ENCODE measurements at regions not wholly inside any gene's neighbourhood (a gene's known extent, or its start where the extent isn't known, plus 50 kb on each side); places are given as distances from the start of the nearest gene placed in this dataset.
A peak's percentile ranks its signal among the peaks of the same experiment; 100 is the strongest.
"Not testable (repeated sequence)": the region's sequence is repeated elsewhere in the genome, so short reads cannot be mapped to it uniquely, and the experiment has no call there.

DNA sequence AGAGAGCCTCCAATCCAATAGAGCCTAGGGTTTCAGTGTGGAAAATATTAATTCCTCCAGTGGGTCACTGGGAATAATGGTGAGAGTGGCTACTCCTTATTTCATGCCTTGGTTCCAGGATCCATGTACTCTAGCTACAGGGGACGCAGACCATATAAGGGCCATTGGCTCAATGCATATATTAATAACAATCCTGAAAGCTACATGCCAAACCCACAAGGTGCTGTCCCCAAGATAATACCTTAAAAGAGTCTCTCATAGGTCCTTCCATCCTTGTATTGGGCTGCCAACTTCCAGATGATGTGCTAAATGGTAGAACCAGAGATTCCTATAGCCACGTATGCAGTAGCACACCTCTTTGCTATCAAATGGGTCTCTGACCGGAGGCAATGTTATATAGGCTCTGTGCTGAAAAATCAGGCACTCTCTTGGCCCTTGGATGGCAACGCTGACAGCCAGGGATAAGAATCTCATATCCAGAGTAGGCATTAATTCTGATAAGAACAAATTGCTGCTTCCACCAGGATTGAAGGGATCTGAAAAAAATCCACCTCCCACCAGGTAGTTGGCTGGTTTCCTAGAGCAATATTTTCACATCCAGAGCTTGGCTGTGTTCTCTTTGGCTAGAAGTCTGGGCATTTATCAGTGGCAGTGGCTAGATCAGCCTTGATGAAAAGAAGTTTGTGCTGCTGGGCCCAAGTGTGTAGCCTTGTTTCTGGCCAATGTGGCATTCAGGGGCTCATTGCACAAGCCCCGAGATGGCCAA lies 218.1 kb upstream of the MGAT5 start:
- Mint-ChIP-seq H3K9me3 (no peaks in the 10 kb centered on the region), H3K4me3 (no peak overlapping the region), H3K27ac (no peak overlapping the region), H3K36me3 (no peaks in the 10 kb centered on the region), H3K4me1 (no peaks in the 10 kb centered on the region)
- no peak for DNase-seq (ENCODE audit: low spot score in 2 of 2)
- ATAC-seq = no peak

DNA sequence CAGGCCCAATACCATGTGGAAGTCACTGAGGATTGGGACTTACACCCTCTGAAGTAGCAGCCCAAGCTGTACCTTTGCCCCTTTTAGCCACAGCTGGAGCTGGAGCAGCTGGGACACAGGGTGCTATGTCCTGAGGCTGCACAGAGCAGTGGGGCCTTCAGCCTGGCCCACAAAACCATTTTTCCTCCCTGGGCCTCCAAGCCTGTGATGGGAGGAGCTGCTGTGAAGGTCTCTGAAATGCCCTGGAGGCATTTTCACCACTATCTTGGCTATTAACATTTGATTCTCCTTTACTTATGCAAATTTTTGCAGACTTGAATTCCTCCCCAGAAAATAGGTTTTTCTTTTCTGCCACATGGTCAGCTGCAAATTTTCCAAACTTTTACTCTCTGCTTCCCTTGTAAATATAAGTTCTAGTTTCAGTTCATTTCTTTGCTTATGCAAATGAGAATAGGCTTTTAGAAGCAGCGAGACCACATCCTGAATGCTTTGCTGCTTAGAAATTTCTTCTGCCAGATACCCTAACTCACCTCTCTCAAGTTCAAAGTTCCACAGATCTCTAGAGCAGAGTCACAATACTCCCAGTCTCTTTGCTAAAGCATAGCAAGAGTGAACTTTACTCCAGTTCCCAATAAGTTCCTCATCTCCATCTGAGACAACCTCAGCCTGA lies 213.8 kb upstream of the MGAT5 start:
- no peaks in the 10 kb centered on the region for H3K4me1 Mint-ChIP-seq
- H3K9me3 Mint-ChIP-seq = no peaks in the 10 kb centered on the region
- H3K4me3 Mint-ChIP-seq = no peak overlapping the region
- ATAC-seq = no peak
- no peak overlapping the region for H3K27ac Mint-ChIP-seq
- no peaks in the 10 kb centered on the region for H3K36me3 Mint-ChIP-seq
- DNase-seq (ENCODE audit: low spot score in 2 of 2) = no peak

DNA sequence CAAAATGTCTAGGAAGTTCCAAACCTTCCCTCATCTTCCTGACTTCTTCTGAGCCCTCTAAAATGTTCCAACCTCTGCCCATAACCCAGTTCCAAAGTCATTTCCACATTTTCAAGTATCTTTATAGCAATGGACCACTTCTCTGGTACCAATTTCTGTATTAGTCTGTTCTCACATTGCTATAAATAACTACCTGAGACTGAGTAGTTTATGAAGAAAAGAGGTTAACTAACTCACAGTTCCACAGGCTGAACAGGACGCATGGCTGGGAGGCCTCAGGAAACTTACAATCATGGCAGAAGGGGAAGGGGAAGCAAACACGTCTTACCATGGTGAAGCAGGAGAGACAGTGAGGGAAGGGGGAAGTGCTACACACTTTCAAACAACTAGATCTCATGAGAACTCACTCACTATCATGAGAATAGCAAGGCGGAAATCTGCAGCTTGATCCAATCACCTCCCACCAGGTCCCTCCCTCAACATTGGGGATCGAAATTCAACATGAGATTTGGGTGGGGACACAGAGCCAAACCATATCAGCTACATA lies 213.2 kb upstream of the MGAT5 start:
- not testable (repeated sequence) for H3K4me1 Mint-ChIP-seq; DNase-seq (ENCODE audit: low spot score in 2 of 2); ATAC-seq; H3K27ac Mint-ChIP-seq; H3K36me3 Mint-ChIP-seq; H3K4me3 Mint-ChIP-seq; H3K9me3 Mint-ChIP-seq

DNA sequence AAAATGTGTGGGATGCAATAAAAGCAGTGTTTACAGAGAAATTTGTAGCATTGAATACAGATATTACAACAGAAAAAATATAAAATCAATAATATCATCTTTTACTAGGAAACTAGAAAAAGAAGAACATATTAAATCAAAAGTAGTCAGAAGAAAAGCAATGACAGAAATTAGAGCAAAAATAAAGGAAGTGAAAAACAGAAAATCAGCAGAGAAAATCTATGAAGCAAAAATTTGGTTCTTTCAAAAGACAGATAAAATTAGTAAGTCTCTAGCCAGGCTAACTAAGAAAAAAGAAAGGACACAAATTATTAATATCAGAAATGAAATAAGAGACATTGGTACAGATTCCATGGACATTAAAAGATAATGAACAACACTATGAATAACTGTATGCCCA lies 212.0 kb upstream of the MGAT5 start:
- Mint-ChIP-seq H3K4me3 (no peak overlapping the region), H3K4me1 (no peaks in the 10 kb centered on the region)

DNA sequence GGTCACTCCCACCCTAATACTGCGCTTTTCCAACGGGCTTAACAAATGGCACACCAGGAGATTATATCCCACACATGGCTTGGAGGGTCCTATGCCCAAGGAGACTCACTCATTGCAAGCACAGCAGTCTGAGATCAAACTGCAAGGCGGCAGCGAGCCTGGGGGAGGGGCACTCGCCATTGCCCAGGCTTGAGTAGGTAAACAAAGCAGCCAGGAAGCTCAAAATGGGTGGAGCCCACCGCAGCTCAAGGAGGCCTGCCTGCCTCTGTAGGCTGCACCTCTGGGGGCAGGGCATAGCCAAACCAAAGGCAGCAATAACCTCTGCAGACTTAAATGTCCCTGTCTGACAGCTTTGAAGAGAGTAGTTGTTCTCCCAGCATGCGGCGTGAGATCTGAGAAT lies 210.8 kb upstream of the MGAT5 start:
- H3K9me3 Mint-ChIP-seq; H3K4me3 Mint-ChIP-seq; H3K36me3 Mint-ChIP-seq; ATAC-seq; H3K4me1 Mint-ChIP-seq; H3K27ac Mint-ChIP-seq; DNase-seq (ENCODE audit: low spot score in 2 of 2): not testable (repeated sequence)

More for the DNA sequence above, 212.0 kb upstream of the MGAT5 start:
- H3K9me3 Mint-ChIP-seq = no peaks in the 10 kb centered on the region
- no peak for ATAC-seq
- H3K27ac Mint-ChIP-seq = no peak overlapping the region
- H3K36me3 Mint-ChIP-seq = no peaks in the 10 kb centered on the region
- no peak for DNase-seq (ENCODE audit: low spot score in 2 of 2)

DNA sequence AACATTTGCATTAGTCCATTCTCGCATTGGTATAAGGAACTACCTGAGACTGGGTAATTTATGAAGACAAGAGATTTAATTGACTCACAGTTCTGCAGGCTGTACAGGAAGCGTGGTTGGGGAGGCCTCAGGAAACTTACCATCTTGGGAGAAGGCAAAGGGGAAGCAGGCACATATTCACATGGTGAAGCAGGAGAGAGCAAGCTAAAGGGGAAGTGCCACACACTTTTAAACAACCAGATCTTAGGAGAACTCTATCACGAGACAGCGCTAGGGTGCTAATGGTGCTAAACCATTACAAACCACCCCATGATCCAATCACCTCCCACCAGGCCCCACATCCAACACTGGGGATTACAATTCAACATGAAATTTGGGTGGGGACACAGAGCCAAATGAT lies 201.7 kb upstream of the MGAT5 start:
- H3K4me3 Mint-ChIP-seq = no peak overlapping the region
- no peak for DNase-seq (ENCODE audit: low spot score in 2 of 2)
- no peak for ATAC-seq
- H3K9me3 Mint-ChIP-seq = no peaks in the 10 kb centered on the region
- no peak overlapping the region for H3K27ac Mint-ChIP-seq
- H3K36me3 Mint-ChIP-seq = no peaks in the 10 kb centered on the region
- no peaks in the 10 kb centered on the region for H3K4me1 Mint-ChIP-seq

DNA sequence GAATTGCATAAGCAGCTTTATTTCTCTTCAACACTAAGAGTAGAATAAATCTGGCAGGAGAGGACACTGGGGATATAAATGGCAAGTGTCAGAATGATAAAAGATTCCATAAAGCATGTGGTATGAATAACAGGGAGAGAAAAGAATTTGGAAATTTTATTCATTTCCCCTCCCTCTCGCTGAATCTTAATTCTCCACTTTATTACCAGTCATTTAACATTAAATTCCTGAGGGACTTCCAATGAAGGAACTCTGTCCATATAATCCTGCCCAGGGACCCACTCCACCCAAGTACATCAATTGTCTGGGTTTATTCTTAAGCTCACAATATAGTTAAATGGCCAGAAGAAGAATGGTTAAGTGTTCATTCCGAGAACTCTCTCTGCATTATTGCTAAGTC lies 197.7 kb upstream of the MGAT5 start:
- no peak overlapping the region for H3K4me3 Mint-ChIP-seq
- H3K36me3 Mint-ChIP-seq = no peaks in the 10 kb centered on the region
- no peak overlapping the region for H3K27ac Mint-ChIP-seq
- ATAC-seq (no peak), DNase-seq (ENCODE audit: low spot score in 2 of 2) (no peak)
- peaks cover 5% of the 10 kb centered on the region for H3K4me1 Mint-ChIP-seq
- peaks cover 3% of the 10 kb centered on the region for H3K9me3 Mint-ChIP-seq

DNA sequence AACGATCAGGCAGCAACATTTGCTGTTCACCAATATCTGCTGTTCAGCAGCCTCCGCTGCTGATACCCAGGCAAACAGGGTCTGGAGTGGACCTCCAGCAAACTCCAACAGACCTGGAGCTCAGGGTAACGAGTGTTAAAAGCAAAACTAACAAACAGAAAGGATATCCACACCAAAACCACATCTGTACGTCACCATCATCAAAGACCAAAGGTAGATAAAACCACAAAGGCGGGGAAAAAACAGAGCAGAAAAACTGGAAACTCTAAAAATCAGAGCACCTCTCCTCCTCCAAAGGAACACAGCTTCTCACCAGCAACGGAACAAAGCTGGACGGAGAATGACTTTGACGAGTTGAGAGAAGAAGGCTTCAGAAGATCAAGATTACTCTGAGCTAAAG lies 192.8 kb upstream of the MGAT5 start:
- not testable (repeated sequence) for H3K4me1 Mint-ChIP-seq; DNase-seq (ENCODE audit: low spot score in 2 of 2); H3K27ac Mint-ChIP-seq; H3K36me3 Mint-ChIP-seq; ATAC-seq; H3K9me3 Mint-ChIP-seq
- H3K4me3 Mint-ChIP-seq = peak overlapping the region; percentile 15

DNA sequence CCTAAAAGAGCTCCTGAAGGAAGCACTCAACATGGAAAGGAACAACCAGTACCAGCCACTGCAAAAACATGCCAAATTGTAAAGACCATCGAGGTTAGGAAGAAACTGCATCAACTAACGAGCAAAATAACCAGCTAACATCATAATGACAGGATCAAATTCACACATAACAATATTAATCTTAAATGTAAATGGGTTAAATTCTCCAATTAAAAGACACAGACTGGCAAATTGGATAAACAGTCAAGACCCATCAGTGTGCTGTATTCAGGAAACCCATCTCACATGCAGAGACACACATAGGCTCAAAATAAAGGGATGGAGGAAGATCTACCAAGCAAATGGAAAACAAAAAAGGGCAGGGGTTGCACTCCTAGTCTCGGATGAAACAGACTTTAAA lies 191.6 kb upstream of the MGAT5 start:
- ATAC-seq, H3K4me3 Mint-ChIP-seq: not testable (repeated sequence)

DNA sequence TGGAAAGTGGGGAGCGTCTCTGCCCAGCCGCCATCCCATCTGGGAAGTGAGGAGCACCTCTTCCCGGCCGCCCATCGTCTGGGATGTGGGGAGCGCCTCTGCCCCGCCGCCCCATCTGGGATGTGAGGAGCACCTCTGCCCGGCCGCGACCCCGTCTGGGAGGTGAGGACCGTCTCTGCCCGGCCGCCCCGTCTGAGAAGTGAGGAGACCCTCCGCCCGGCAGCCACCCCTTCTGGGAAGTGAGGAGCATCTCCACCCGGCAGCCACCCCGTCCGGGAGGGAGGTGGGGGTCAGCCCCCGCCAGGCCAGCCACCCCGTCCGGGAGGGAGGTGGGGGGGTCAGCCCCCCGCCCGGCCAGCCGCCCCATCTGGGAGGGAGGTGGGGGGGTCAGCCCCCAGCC lies 190.0 kb upstream of the MGAT5 start:
- H3K4me1 Mint-ChIP-seq; H3K9me3 Mint-ChIP-seq; H3K27ac Mint-ChIP-seq; ATAC-seq; H3K4me3 Mint-ChIP-seq; DNase-seq (ENCODE audit: low spot score in 2 of 2); H3K36me3 Mint-ChIP-seq: not testable (repeated sequence)

More for the DNA sequence above, 191.6 kb upstream of the MGAT5 start:
- not testable (repeated sequence) for H3K9me3 Mint-ChIP-seq; H3K4me1 Mint-ChIP-seq; H3K36me3 Mint-ChIP-seq; DNase-seq (ENCODE audit: low spot score in 2 of 2); H3K27ac Mint-ChIP-seq

DNA sequence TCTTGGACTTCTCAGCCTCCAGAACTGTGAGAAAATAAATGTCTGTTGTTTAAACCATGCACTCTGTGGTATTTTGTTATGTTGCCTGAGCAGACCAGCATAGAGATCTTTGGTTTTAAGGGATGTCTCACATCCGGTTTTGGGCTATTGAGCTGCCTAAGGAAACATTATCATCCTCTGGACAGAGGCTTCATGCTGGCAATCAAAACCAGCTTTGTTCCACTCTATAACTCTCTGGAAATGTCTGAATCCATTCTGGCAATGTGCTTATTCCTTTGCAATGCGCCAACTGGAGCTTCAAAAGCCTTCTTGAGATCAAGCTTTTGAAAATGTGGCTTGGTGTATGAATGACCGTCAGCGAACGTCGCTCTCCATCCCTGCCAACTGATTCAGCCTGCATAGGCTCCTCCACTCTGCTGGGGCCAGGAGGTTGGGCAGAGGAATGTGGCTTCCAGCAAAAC lies 183.6 kb upstream of the MGAT5 start:
- Mint-ChIP-seq H3K9me3 (no peaks in the 10 kb centered on the region), H3K36me3 (no peaks in the 10 kb centered on the region), H3K27ac (no peak overlapping the region), H3K4me1 (no peaks in the 10 kb centered on the region), H3K4me3 (no peak overlapping the region)
- DNase-seq (ENCODE audit: low spot score in 2 of 2) (no peak), ATAC-seq (no peak)

DNA sequence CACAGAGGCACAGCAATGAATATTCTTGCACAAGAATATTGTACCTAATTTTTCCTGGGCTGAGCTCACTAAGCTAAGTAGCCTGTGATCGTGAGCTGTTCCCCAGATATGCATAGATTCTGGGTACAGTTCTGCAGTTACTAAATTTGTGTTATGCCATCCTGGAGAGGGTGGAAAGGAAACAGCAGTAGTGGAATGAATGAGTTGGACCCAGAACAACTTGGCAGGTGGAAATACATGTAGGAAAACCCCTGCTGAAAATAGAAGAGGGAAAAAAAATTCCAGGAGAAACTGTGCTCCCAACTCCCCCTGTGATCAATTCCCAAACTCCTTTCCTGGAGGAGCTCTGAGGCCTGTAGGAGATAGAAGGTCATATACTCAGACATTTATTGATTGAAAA lies 181.5 kb upstream of the MGAT5 start:
- ATAC-seq = no peak
- Mint-ChIP-seq H3K36me3 (no peaks in the 10 kb centered on the region), H3K4me1 (no peaks in the 10 kb centered on the region), H3K27ac (no peak overlapping the region), H3K9me3 (no peaks in the 10 kb centered on the region), H3K4me3 (no peak overlapping the region)
- DNase-seq (ENCODE audit: low spot score in 2 of 2) = no peak

DNA sequence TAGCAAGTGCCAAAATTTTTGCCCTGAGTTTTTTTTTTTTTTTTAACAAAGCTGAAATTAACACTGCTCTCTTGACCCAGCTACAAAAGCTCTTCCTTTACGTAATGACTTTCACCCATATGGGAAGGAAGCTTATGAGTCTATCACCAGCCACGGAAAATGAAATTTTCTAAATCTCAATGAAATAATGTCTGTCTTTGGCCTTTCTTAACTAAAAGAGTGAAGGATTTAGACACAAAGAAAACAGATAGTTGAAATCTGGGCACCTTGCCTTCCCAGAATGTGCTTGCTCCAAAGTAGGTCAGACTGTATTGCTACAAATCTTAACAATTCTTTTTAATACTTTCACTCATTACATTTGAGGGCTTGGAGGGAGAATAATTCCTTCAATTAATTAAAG lies 180.8 kb upstream of the MGAT5 start:
- Mint-ChIP-seq H3K36me3 (no peaks in the 10 kb centered on the region), H3K4me3 (no peak overlapping the region), H3K27ac (no peak overlapping the region), H3K4me1 (no peaks in the 10 kb centered on the region), H3K9me3 (no peaks in the 10 kb centered on the region)
- DNase-seq (ENCODE audit: low spot score in 2 of 2) = no peak
- ATAC-seq = no peak

DNA sequence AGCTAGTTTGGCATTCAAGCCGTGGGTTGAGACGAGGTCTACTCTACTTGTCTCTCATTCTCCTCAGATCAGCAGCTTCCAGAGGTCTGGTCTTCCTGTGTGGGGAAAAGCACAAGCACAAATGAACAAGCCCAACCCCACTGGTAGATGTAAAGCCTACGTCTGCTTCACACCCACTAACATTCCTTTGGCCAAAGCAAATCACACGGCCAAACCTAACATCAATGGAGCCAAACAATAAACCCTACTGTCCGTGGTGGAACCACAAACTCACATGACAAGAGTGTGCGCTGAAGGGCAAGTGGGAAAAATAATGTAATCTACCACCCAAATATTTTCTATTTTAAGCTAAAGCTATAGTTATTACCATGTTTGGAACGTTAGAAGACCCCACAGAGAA lies 179.3 kb upstream of the MGAT5 start:
- no peaks in the 10 kb centered on the region for H3K36me3 Mint-ChIP-seq
- no peak overlapping the region for H3K4me3 Mint-ChIP-seq
- no peaks in the 10 kb centered on the region for H3K4me1 Mint-ChIP-seq
- no peak overlapping the region for H3K27ac Mint-ChIP-seq
- ATAC-seq = no peak
- H3K9me3 Mint-ChIP-seq = no peaks in the 10 kb centered on the region
- DNase-seq (ENCODE audit: low spot score in 2 of 2) = no peak

DNA sequence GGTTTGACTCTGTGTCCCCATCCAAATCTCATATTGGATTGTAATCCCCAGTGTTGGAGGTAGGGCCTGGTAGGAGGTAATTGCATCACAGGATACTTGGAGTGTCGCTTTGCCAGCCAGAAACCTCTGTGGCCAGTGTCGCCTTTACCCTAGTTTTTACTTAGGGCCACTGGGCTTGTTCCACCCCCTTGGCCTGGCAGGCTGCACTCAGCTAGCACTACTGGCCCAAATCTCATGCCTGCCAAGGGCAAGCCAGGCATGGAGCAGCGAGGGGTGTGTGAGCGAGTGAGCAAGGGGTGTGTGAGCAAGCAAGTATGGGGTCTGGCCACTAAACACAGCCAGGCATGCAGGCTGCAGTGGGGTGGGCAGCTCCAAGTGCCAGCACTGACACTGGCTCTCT lies 178.7 kb upstream of the MGAT5 start:
- ATAC-seq (no peak), DNase-seq (ENCODE audit: low spot score in 2 of 2) (no peak)
- Mint-ChIP-seq H3K9me3 (no peaks in the 10 kb centered on the region), H3K36me3 (no peaks in the 10 kb centered on the region), H3K4me1 (no peaks in the 10 kb centered on the region), H3K4me3 (no peak overlapping the region), H3K27ac (no peak overlapping the region)

DNA sequence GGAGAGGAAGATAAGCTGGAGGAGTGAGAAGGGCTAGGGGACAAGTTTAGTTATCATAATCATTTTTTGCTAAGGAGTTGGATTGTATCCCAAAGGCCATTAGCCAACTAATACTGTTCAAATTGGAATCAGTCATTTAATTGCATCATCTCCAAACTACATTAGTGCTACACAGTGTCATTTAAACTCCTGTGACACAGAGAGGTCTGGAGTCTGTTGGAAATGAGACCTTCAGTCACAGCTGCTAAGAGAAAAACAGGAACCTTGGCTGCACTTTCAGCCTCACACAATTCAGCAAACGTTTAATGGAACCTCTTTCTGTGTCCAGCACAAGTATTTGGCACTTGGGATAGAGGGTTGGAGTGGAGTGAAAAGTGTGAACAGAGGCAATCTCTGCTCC lies 175.5 kb upstream of the MGAT5 start:
- DNase-seq (ENCODE audit: low spot score in 2 of 2) = no peak
- no peaks in the 10 kb centered on the region for H3K9me3 Mint-ChIP-seq
- H3K27ac Mint-ChIP-seq = no peak overlapping the region
- H3K36me3 Mint-ChIP-seq = no peaks in the 10 kb centered on the region
- no peak overlapping the region for H3K4me3 Mint-ChIP-seq
- no peak for ATAC-seq
- no peaks in the 10 kb centered on the region for H3K4me1 Mint-ChIP-seq
